H7 (cell line): ENCODE measurements at regions not wholly inside any gene's neighbourhood (a gene's known extent, or its start where the extent isn't known, plus 50 kb on each side); places are given as distances from the start of the nearest gene placed in this dataset.
"Not testable (repeated sequence)": the region's sequence is repeated elsewhere in the genome, so short reads cannot be mapped to it uniquely, and the experiment has no call there.

Source experiments
- DNase-seq: peaks from one replicate; pipeline ENCODE4 v3.0.0; 2012
- H3K27me3 ChIP-seq: 2 replicates; pipeline ENCODE4 v1.6.0; 2011; ENCODE audit warnings: mild to moderate bottlenecking, low read length; ENCODE audit not compliant: control insufficient read depth, insufficient read depth
- H3K36me3 ChIP-seq: replicated peaks from 2 replicates; pipeline ENCODE4 v1.5.1; 2011; ENCODE audit warnings: low read length; ENCODE audit not compliant: control insufficient read depth, insufficient read depth
- H3K4me3 ChIP-seq: 2 replicates; pipeline ENCODE4 v1.5.1; 2011; ENCODE audit warnings: low read depth, mild to moderate bottlenecking, control low read depth, low read length, moderate library complexity; ENCODE audit not compliant: insufficient read depth

GRCh38 chr10:109743574-109743973, 179.7 kb downstream of the XPNPEP1 start:
- Histone ChIP-seq H3K27me3 (no peaks in the 10 kb centered on the region), H3K4me3 (no peak overlapping the region), H3K36me3 (no peaks in the 10 kb centered on the region)
- DNase-seq = no peak

DNA sequence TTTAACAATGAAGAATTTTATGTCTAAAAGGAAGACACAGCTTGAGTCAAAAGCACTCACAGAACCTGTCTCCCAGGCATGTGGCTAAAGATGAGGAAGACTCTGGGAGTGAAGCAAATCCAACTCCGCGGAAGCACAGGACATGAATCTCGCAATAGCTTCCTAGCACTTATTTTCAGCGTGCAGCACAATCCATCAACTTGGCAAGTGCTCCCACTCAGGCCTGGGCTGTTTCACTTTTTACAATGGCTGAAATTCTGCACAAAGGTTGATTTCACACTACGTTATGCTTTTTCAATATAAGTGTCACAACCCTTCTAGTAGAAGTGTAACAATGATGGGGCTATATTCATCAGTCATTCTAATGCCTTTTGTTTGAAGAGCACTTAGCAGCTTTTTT, 180.2 kb downstream of the XPNPEP1 start:
- H3K4me3 ChIP-seq = no peak overlapping the region
- no peaks in the 10 kb centered on the region for H3K27me3 ChIP-seq
- DNase-seq = no peak
- no peaks in the 10 kb centered on the region for H3K36me3 ChIP-seq

- Histone ChIP-seq H3K27me3 (no peaks in the 10 kb centered on the region), H3K36me3 (no peaks in the 10 kb centered on the region), H3K4me3 (no peak overlapping the region)
- DNase-seq = no peak
These were observed 181.6 kb downstream of the XPNPEP1 start for GRCh38 chr10:109741712-109742111.

DNA sequence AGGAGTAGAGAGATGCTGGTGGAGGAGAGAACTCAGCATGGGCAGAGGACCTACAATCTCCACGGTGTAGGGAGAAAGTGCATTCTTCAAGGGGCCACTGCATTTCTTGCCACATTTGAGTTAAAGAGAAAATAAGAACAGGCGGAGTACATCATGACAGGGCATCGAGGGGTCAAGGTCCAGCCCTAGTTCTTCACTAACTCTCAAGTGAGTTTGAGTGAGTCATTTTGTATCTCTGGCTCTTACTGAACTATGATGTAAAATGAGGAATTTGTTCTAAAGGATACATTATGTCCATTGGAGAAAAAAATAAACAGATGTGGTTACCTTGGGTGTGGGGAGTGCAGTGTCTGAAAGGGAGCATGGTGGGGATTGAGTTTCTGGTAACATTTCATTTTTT, 182.9 kb downstream of the XPNPEP1 start:
- H3K4me3 ChIP-seq = no peak overlapping the region
- no peaks in the 10 kb centered on the region for H3K27me3 ChIP-seq
- no peaks in the 10 kb centered on the region for H3K36me3 ChIP-seq
- no peak for DNase-seq

- H3K27me3 ChIP-seq = no peaks in the 10 kb centered on the region
- no peak overlapping the region for H3K4me3 ChIP-seq
- H3K36me3 ChIP-seq = no peaks in the 10 kb centered on the region
- no peak for DNase-seq
These were observed 185.7 kb downstream of the XPNPEP1 start for GRCh38 chr10:109737626-109738025.

GRCh38 chr10:109737009-109737408, 186.3 kb downstream of the XPNPEP1 start:
- no peak for DNase-seq
- Histone ChIP-seq H3K27me3 (no peaks in the 10 kb centered on the region), H3K36me3 (no peaks in the 10 kb centered on the region), H3K4me3 (no peak overlapping the region)

DNA sequence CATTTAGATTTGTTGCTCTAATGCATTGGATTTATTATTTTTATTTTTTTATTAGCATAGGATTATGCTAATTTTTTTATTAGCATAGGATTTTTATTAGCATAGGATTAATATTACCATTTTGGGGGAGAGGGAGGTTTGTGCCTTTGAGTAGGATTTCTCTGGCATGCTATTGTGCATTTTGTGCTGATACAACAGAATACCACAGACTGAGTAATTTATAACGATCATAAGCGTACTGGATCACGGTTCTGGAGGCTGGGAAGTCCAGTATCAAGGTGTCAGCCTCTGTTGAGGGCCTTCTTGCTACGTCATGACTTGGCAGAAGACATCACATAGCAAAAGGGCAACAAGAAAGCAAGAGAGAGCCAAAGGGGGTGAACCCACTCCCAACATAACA, 187.5 kb downstream of the XPNPEP1 start:
- Histone ChIP-seq H3K27me3 (no peaks in the 10 kb centered on the region), H3K36me3 (no peaks in the 10 kb centered on the region), H3K4me3 (no peak overlapping the region)
- no peak for DNase-seq

DNA sequence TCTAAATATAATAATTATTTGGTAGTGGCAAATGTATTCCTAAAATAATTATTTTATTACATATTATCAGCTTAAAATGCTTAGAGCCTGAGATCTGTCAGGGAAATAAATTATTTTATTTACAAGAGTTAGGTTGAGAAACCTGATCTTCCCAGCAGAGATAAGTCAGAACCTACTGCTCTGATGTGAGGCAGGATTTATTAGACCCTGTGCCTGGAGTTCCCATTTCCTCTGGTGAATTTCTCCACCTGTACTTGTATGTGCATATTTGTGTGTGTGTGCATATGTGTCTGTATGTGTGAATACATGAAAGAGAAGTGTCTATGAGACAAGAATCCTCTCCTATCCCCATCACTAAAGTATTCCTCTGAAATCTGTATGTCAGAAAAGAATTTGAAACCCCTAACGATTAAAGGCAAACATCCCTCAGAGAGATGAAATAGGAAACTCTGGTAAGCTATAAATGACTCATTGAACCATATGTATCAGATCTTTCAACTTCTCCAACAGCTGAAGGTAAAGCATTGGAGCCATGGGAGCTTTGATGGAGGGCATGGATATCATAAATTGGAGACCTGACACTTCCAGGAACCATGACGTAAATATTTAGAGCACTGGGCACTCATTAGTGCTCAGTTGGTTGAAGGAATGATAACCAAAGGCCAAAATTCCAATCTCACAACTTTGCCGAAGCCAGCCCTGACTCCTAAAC, 190.9 kb downstream of the XPNPEP1 start:
- no peaks in the 10 kb centered on the region for H3K27me3 ChIP-seq
- no peak for DNase-seq
- H3K4me3 ChIP-seq = no peak overlapping the region
- no peaks in the 10 kb centered on the region for H3K36me3 ChIP-seq

DNA sequence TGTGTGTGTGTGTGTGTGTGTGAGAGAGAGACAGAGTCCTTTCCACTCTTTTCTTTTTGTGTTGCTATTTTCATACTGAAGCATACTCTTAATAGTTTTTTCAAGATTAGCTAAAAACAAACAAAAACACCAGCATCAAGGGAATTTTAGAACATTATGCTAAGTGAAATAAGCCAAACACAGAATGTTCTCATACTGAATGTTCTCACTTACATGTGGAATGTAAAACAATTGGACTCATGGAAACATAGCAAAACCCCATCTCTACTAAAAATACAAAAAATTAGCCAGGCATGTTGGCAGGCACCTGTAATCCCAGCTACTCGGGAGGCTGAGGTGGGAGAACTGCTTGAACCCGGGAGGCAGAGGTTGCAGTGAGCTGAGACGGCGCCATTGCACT, 193.4 kb downstream of the XPNPEP1 start:
- H3K27me3 ChIP-seq, DNase-seq, H3K36me3 ChIP-seq, H3K4me3 ChIP-seq: not testable (repeated sequence)

DNA sequence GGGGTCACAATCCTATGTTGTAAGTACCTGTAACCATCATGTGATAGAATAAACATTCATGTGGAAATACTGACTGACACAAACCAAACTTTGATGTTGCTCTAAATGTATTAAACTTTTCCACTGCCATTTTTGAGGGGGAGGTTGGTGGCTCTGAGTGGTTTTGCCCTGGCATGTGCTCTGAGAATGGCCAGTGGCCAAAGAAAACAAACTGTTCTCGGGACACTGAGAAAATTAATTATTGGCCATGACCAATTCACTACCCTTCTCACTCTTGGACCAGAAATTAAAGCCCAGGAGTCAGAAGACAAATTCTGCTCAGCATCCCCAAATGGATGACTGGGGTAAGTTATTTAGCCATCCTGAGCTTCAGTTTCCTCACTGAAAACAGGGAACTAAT, 195.9 kb downstream of the XPNPEP1 start:
- no peaks in the 10 kb centered on the region for H3K27me3 ChIP-seq
- DNase-seq = no peak
- H3K4me3 ChIP-seq = no peak overlapping the region
- H3K36me3 ChIP-seq = no peaks in the 10 kb centered on the region

DNA sequence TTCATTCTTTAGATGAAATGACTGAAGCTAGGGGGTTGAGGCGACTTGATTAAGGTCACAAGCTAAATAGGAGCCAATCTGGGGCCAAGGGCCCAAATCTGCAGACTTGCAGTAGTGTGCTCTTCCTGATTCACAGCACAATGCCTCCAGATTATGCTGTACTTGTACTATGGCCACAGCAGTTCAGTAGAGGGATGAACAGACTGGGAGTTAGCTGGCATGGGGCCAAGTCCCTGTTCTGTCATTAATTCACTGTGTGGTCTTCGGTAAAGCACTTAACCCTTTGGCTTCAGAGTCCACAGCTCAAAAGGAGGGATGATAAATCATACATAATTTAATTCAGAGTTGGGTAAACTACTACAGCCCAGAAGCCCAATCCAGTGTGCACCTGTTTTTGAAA, 196.8 kb downstream of the XPNPEP1 start:
- Histone ChIP-seq H3K4me3 (no peak overlapping the region), H3K27me3 (no peaks in the 10 kb centered on the region), H3K36me3 (no peaks in the 10 kb centered on the region)
- DNase-seq = no peak

DNA sequence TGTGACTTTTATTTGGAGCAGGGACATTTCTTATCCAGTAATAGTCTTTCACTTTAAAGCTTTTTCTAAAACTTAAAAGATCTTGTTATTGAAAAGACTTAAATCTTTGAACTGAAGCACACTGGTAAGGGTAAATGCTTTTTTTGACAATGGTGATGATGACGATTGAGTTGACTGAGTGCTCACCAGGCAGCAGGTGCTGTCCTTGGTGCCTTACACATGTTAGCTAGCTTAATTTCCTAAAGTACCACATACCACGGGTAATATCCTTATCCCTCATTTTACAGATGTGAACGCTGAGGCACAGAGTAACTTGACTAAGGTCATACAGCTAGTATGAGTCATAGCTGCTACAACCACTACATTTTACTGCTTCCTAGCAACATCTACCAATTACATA, 200.0 kb downstream of the XPNPEP1 start:
- no peak for DNase-seq
- H3K36me3 ChIP-seq = no peaks in the 10 kb centered on the region
- no peak overlapping the region for H3K4me3 ChIP-seq
- no peaks in the 10 kb centered on the region for H3K27me3 ChIP-seq

DNA sequence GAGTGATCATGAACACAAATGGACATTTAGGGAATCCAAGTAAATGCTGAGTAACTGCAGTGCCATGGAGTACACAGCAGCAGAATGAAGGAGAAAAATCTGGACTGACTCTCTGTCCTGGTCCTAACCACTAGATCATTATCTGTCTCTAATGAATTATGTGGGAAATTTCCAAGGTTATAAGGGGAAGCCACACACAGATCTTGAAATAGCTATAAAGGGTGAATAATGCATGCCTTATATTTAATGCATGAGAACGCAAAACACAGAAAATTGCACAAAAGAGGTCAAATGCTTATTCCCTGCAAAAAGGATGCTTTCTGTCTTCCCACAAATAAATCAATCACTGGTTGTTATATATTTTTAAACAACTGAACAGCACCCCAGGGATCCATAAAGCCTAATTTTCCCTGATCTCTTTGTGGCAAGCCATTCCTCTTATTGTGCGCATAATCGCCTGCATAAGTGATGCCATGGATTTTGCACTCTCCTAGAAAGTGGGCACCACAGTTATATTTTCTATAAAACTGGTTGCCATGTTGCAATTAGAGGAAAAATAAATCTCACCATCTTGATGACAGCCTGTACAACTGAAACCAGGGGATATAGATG, 201.8 kb downstream of the XPNPEP1 start:
- no peak overlapping the region for H3K4me3 ChIP-seq
- DNase-seq = no peak
- no peaks in the 10 kb centered on the region for H3K36me3 ChIP-seq
- H3K27me3 ChIP-seq = no peaks in the 10 kb centered on the region

GRCh38 chr10:109706026-109706560, 217.2 kb downstream of the XPNPEP1 start:
- H3K27me3 ChIP-seq = no peaks in the 10 kb centered on the region
- H3K36me3 ChIP-seq = no peaks in the 10 kb centered on the region
- H3K4me3 ChIP-seq = no peak overlapping the region
- DNase-seq = no peak

DNA sequence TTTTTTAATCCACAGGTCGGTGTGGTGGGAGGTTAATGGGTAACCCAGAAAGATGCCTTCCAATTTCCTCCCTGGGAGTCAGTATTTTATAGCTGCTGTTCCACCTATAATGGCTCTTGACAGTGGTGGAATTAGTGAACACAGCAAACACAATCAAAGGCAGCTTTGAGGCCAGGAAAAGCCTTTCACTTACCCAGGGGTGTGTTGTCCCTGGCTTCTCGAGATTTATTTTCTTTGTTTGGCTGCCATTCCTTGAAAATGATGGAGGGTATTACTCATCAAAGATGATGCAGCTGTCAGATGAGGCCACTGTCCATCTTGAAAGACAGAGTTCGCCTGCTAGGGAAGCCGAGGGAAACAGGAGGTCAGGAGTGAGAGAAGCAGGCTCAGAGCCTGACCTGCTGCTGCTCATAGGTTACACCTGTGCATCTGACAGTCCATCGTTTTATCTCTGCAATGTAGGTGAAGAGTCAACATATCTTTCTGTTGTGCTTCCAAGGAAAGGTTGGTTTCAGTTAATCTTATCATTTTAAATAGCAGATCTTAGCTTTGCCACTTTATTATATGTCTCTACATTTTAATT, 221.6 kb downstream of the XPNPEP1 start:
- Histone ChIP-seq H3K4me3 (no peak overlapping the region), H3K27me3 (no peaks in the 10 kb centered on the region), H3K36me3 (no peaks in the 10 kb centered on the region)
- no peak for DNase-seq
